ENCODE measurements at regions not wholly inside any gene's neighbourhood (a gene's known extent, or its start where the extent isn't known, plus 50 kb on each side); places are given as distances from the start of the nearest gene placed in this dataset.

DNA sequence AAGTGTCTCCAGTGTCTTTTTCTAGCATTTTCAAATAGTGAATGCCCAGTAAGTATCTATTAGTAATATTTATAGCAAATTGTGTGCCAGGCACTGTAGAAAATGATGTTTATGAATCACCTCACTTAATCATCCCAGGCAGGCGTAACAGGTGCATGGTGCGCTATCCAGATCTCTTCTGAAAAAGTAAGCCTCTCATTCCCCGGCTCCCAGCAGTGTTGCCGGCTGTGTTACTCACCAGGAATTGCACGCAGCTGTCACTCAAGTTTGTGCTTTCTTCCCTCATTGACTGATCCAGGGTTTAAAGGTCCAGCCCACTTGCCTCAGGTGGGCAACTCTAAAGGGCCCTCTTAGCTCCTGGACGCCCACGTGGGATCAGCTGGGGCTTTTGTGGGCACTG, 173.8 kb upstream of the RASSF8 start:
- no peak overlapping the region for H3K4me3 ChIP-seq
- H3K4me1 ChIP-seq (ENCODE audit: insufficient read depth): peaks cover 6% of the 10 kb centered on the region
- no peaks in the 10 kb centered on the region for H3K36me3 ChIP-seq
- intact Hi-C loops (cut with DNase I): no loop called here
- no peak overlapping the region for H3K27ac ChIP-seq
- DNase-seq: no peak
- H3K9me3 ChIP-seq: no peaks in the 10 kb centered on the region
- no peaks in the 10 kb centered on the region for H3K27me3 ChIP-seq
- 90 to 95% (median 91%) methylated on average over 7 of the region's 7 CpGs for WGBS, 3 donors
- no peak for TF ChIP-seq EP300 (IDR thresholded peaks at IDR 0.05)
- TF ChIP-seq POLR2A (IDR thresholded peaks at IDR 0.05): no peak
- TF ChIP-seq, protein P1, sequence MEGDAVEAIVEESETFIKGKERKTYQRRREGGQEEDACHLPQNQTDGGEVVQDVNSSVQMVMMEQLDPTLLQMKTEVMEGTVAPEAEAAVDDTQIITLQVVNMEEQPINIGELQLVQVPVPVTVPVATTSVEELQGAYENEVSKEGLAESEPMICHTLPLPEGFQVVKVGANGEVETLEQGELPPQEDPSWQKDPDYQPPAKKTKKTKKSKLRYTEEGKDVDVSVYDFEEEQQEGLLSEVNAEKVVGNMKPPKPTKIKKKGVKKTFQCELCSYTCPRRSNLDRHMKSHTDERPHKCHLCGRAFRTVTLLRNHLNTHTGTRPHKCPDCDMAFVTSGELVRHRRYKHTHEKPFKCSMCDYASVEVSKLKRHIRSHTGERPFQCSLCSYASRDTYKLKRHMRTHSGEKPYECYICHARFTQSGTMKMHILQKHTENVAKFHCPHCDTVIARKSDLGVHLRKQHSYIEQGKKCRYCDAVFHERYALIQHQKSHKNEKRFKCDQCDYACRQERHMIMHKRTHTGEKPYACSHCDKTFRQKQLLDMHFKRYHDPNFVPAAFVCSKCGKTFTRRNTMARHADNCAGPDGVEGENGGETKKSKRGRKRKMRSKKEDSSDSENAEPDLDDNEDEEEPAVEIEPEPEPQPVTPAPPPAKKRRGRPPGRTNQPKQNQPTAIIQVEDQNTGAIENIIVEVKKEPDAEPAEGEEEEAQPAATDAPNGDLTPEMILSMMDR (IDR thresholded peaks at IDR 0.05): no peak

DNA sequence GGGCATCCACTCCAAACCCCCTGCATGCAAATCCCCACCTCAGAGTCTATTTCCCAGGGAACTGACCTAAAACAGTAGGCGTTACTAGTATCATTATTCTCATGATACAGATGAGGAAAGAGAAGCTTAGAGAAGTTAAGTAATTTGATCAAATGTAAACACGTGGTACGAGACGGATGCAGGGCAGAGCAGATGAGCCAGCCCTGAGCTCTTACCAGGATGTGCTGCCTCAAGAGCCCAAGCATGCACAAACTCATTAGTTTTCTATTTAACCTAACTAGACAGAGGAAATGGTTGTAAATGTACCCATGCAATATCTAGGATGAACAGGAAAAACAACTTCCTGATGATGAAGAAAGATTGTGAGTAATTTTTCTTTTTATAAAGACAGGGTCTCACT, 173.3 kb upstream of the RASSF8 start:
- no peaks in the 10 kb centered on the region for H3K9me3 ChIP-seq
- WGBS, 3 donors: 78 to 92% (median 92%) methylated on average over 4 of the region's 4 CpGs
- DNase-seq: no peak
- no peaks in the 10 kb centered on the region for H3K36me3 ChIP-seq
- no peak overlapping the region for H3K27ac ChIP-seq
- no peak overlapping the region for H3K4me3 ChIP-seq
- H3K27me3 ChIP-seq: no peaks in the 10 kb centered on the region
- intact Hi-C loops (cut with DNase I): no loop called here
- H3K4me1 ChIP-seq (ENCODE audit: insufficient read depth): peaks cover 6% of the 10 kb centered on the region
- TF ChIP-seq, protein P1 (IDR thresholded peaks at IDR 0.05): no peak
- TF ChIP-seq POLR2A (IDR thresholded peaks at IDR 0.05) (no peak), EP300 (IDR thresholded peaks at IDR 0.05) (no peak)

DNA sequence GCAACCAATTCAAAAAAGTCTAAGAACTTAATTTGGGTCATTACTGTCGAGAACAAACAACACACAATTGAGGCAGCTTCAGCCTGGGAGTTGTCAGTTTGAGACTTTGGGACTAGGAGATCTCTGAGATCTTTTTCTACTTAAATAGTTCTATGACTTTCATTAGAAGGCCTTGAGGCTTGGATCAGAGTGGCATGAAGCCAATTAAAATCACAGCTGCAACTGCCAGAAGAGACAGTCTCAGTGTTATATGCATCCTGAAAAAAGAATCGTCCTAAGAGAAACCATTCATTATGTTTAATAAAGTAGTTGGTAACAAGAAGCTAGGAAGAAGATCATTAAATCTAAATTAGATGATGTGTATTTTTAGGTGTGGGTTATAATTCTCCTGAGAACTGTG, 170.8 kb upstream of the RASSF8 start:
- Histone ChIP-seq H3K27ac (no peak overlapping the region), H3K4me3 (no peak overlapping the region), H3K36me3 (no peaks in the 10 kb centered on the region), H3K4me1 (ENCODE audit: insufficient read depth) (peaks cover 6% of the 10 kb centered on the region), H3K9me3 (no peaks in the 10 kb centered on the region), H3K27me3 (no peaks in the 10 kb centered on the region)
- 54 to 67% (median 55%) methylated on average over 2 of the region's 2 CpGs for WGBS, 3 donors
- DNase-seq: no peak
- intact Hi-C loops (cut with DNase I): no loop called here
- TF ChIP-seq, protein P1 (IDR thresholded peaks at IDR 0.05): no peak
- TF ChIP-seq EP300 (IDR thresholded peaks at IDR 0.05): no peak
- no peak for TF ChIP-seq POLR2A (IDR thresholded peaks at IDR 0.05)

DNA sequence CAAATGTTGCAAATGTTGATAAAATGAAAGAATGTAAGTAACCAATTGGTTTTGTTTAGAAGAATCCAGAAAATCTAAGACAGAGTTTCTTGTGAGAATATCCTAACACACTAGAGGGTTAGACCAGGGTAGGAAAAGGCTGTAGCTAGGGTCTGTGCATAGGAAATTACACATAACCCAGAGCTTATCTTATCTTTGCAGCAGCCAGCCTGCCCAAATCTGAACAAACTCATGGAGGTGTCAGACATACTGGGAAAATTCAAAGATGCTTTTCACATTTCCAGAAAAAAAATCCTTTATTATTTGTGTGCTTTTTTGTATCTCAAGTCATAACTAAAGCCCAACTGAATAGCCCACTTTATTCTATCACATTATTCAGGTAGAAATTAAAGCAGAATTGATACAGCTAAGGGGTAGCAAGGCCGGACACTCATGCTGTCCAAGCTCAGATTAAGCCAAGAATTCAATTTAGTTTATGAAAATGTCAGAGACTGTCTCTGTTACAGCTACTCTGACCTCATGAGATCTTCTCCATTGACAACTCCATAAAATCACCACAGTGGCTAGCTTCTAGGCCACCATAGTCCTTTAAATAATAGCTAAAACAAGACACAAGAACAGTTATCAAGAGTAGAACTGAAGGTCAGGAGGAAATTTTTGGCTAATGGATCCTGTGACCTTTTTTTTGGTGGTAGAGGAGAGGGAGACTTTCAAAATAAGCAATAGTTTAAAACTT, 169.6 kb upstream of the RASSF8 start:
- intact Hi-C loops (cut with DNase I): no loop called here
- Histone ChIP-seq H3K27ac (peak overlapping the region in 1 of 2 donors; percentile 63), H3K9me3 (no peaks in the 10 kb centered on the region), H3K27me3 (no peaks in the 10 kb centered on the region), H3K4me1 (ENCODE audit: insufficient read depth) (peaks cover 6% of the 10 kb centered on the region), H3K4me3 (no peak overlapping the region), H3K36me3 (no peaks in the 10 kb centered on the region)
- WGBS, 3 donors: 67 to 80% (median 72%) methylated on average over 1 of the region's 1 CpG
- TF ChIP-seq, protein P1 (IDR thresholded peaks at IDR 0.05): no peak
- TF ChIP-seq POLR2A (IDR thresholded peaks at IDR 0.05) (no peak), EP300 (IDR thresholded peaks at IDR 0.05) (no peak)
- DNase-seq: no peak
